HG02763 (cell line): ENCODE measurements at regions not wholly inside any gene's neighbourhood (a gene's known extent, or its start where the extent isn't known, plus 50 kb on each side); places are given as distances from the start of the nearest gene placed in this dataset.
"Not testable (repeated sequence)": the region's sequence is repeated elsewhere in the genome, so short reads cannot be mapped to it uniquely, and the experiment has no call there.

Source experiments
- ATAC-seq: cut with Tn5 transposase; IDR thresholded peaks from one replicate; pipeline ENCODE4 v1.9.1; 2021; ENCODE audit warnings: mild to moderate bottlenecking, moderate library complexity; ENCODE audit not compliant: unreplicated experiment

- ATAC-seq = no peak
These were observed 959.0 kb downstream of the PLA2G4A start for GRCh38 chr1:187787736-187788135.

DNA sequence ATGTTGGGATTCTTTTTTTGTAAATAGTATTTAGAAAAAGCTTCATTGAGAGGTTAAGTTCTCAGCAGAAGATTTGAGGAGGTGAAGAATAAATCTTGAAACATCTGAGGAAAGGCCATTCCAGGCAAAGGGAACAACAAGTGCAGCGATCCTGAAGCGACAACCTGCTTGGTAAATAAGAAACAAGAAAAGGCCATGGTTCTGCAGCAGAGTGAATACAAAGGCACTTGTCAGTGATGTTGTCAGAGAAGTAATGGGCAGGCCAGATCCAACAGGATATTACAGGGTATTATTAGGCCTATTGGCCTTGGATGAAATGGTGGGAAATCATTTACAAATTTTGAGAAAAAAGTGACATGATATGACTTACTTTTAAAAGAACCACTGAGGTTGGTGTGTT lies 960.0 kb downstream of the PLA2G4A start:
- ATAC-seq = no peak

- no peak for ATAC-seq
These were observed 962.0 kb downstream of the PLA2G4A start for GRCh38 chr1:187790724-187791123.

DNA sequence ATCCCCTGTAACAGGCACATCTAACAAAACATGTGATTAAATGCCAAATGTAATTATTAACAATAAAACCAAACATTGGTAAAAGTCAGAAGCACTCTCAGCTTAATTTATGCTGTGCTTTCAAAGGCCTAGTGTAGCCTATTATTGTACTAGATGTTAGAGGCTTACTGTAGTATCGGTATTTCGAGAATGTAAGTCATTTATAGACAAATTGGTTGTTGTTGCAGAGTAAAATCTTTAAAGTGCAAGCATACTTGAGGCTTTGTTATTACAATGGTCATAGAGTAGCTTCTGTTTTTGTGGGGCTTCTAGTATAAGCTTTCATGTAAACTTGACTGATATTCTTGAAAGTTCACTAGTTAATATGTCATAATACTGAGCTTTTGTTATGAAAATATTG lies 965.8 kb downstream of the PLA2G4A start:
- no peak for ATAC-seq

DNA sequence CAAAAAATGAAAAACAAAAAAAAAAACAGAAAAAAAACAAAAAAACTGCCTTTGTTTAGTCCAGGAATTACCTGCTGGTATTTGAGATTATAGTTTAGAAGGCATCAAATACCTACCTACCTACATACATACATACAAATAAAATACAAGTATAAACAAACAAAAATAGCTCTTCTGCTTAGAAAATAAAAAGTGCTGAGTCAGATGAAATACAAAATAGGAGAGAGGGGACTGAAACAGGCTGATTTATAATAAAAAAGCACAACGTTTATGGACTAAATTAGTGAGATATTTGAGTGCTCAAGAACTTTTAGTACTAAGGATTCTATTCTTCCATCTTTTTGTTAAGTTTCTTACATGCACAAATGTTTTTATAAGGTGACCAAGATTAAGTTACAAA lies 980.8 kb downstream of the PLA2G4A start:
- ATAC-seq = no peak

GRCh38 chr1:187816646-187817045 lies 987.9 kb downstream of the PLA2G4A start:
- ATAC-seq = no peak

DNA sequence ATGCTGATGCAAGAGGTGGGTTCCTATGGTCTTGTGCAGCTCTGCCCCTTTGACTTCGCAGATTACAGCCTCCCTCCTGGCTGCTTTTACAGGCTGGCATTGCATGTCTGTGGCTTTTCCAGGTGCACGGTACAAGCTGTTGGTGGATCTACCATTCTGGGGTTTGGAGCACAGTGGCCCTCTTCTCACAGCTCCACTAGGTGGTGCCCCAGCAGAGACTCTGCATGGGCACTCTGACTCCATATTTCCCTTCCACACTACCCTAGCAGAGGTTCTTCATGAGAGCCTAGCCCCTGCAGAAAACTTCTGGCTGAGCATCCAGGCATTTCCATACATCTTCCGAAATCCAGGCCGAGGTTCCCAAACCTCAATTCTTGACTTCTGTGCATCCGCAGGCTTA lies 989.0 kb downstream of the PLA2G4A start:
- ATAC-seq = no peak

DNA sequence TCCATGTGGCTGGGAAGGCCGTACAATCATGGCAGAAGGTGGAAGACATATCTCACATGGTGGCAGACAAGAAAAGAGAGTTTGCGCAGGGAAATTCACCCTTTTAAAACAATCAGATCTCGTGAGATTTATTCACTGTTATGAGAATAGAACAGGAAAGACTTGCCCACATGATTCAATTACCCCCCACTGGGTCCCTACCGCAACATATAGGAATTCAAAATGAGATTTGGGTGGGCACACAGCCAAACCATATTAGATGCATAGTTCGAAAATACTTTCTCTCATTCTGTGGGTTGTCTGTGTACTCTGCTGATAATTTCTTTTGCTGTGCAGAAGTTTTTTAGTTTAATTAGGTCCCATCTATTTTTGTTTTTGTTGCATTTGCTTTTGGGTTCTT lies 990.3 kb downstream of the PLA2G4A start:
- ATAC-seq = no peak

DNA sequence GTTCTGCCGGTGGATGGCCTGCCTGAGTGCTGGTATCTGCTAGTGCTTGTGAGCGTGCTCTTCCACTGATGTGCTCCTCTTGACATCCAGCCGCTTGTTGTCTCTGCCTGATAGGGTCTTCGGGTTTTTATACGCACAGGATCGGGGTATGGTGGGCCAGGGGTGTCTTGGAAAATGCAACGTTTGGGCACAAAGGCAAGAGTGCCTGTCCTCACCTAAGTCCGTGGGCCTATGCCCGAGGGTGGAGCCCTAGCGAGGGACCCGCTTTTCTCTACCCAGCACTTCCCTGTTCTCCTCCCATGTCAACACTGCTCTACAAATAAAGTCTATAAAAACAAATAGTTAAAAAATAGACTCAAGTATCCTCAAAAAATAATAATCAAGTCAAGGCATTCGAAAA lies 1007.8 kb downstream of the PLA2G4A start:
- ATAC-seq = no peak

DNA sequence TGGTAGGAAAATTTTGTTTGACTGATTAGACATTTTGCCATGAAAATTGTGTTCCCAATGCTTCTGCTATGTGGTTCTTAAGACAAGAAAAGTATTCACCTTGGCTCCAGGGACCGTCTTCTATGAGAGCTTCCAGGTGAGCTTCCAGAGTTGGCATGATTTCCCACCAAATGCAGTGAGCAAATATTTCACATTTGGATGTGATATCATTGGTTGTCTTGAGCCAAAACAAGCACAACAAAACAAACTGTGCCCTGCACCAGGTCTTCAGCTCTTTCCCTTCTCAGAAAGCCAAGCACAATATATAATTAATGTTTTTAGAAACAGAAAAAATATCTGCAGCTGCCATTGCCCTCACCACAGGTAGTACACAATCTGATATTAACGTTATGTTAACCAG lies 1009.0 kb downstream of the PLA2G4A start:
- ATAC-seq = no peak

DNA sequence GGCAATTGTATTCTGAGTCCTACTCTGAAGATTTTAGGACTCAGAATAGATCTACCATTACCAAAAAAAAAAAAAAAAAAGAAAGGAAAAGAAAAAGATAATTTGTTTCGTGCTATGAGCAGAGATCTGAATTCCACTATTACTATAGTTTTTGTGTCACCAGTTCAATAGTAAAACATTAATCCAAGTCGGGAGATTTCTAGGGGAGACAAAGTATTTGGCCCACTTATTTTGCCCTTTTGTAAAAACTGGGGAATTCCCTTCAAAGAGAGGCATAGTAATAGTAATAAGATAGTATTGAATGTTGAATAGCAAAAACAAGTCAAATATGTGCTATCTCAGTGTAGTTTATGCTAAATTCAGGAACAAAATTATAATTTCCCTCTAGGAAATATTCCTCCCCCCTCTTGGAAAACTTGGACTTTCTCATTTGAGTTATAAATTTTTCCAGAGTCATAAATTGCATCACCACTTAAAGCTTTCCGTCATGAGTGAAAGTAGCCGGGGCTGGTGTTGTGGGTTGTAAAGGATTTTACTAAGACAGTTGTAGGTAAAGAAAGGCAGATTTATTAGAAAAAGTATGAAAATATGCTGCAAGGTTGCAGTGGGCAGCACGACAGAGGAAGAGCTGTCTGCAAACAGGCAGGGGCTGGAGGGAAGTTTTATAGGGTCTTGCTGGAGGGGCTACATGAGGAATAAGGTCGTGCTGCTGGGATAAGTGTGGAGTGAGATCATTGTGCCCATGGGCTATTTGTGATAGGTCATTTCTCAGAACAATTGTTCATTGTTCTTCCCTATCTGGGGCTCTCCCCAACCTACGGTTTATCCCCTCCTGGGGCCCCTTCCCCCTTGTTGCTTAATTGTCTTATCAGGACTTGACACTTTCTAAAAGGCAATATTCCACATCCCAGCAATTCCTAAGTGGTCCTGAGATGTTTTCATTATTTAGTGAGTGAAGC lies 1009.9 kb downstream of the PLA2G4A start:
- ATAC-seq = no peak

GRCh38 chr1:187839873-187840272 lies 1011.1 kb downstream of the PLA2G4A start:
- ATAC-seq = no peak

DNA sequence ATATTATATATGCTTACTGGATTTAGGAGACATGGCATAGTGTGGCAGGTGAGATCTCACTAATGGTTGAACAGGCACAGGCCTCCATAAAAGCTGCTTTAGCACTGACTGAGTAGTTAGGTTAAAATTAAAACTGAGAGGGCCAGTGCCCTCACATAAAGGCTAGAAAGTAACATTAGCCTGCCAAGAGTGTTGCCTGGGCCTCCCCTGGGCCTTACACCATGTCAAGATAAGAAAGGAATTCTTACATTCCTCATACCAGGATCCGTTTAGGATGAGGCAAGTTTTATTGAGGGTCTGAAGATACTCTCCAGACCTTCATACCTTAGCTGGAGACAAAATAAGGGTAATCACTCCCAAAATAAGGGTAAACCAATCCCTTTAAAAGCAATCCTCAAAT lies 1011.8 kb downstream of the PLA2G4A start:
- no peak for ATAC-seq

GRCh38 chr1:187842406-187843165 lies 1013.8 kb downstream of the PLA2G4A start:
- no peak for ATAC-seq

DNA sequence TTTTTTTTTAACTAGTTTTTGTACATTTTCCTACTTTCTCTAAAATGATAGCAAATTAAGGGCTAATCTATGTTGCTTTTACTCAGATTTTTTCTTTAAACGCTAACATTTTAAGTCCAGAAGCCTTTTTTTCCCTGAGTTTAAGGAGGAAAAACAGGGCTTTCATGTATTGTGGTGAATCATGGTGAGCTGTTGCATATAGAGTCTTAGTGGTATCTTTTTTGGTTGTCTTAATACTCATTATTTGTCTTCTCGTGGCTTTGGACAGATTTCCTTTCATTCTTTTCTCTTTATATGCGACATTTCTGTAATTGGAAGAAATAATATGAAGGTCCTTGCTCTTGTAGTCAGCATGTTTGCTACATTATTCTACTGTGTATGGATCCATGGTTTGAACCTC lies 1015.6 kb downstream of the PLA2G4A start:
- no peak for ATAC-seq

- ATAC-seq = no peak
These were observed 1018.8 kb downstream of the PLA2G4A start for GRCh38 chr1:187847531-187847930.

GRCh38 chr1:187848321-187848720 lies 1019.6 kb downstream of the PLA2G4A start:
- no peak for ATAC-seq

GRCh38 chr1:187850146-187850545 lies 1021.4 kb downstream of the PLA2G4A start:
- ATAC-seq = not testable (repeated sequence)

GRCh38 chr1:187853505-187853904 lies 1024.8 kb downstream of the PLA2G4A start:
- ATAC-seq = no peak

GRCh38 chr1:187854457-187854856 lies 1025.7 kb downstream of the PLA2G4A start:
- no peak for ATAC-seq

- ATAC-seq = no peak
These were observed 1033.8 kb downstream of the PLA2G4A start for GRCh38 chr1:187862506-187862905.

- ATAC-seq = no peak
These were observed 1041.8 kb downstream of the PLA2G4A start for GRCh38 chr1:187870552-187870951.
